NB4 (cell line): ENCODE measurements at regions not wholly inside any gene's neighbourhood (a gene's known extent, or its start where the extent isn't known, plus 50 kb on each side); places are given as distances from the start of the nearest gene placed in this dataset.

Experiments
- CTCF ChIP-seq: IDR thresholded peaks from one replicate; pipeline ENCODE4 v1.5.1; 2012; ENCODE audit warnings: low read depth, low read length
- MAX ChIP-seq: IDR thresholded peaks from 2 replicates; pipeline ENCODE4 v1.6.1; 2011; ENCODE audit warnings: low read depth, low read length
- MYC ChIP-seq: IDR thresholded peaks from 2 replicates; pipeline ENCODE4 v1.6.1; 2011; ENCODE audit warnings: low read depth, low read length
- POLR2A ChIP-seq: IDR thresholded peaks from 2 replicates; pipeline ENCODE4 v1.6.1; 2011; ENCODE audit warnings: mild to moderate bottlenecking; ENCODE audit not compliant: insufficient read length; ENCODE audit errors: extremely low read depth

- no peak for TF ChIP-seq CTCF
- TF ChIP-seq MAX: no peak
- TF ChIP-seq POLR2A: no peak
- TF ChIP-seq MYC: no peak
Observed at GRCh38 chr2:136490100-136490499, 275.2 kb upstream of the THSD7B start.
